HG03045 (cell line): ENCODE measurements at regions not wholly inside any gene's neighbourhood (a gene's known extent, or its start where the extent isn't known, plus 50 kb on each side); places are given as distances from the start of the nearest gene placed in this dataset.
"Not testable (repeated sequence)": the region's sequence is repeated elsewhere in the genome, so short reads cannot be mapped to it uniquely, and the experiment has no call there.

ENCODE experiments used
- ATAC-seq: cut with Tn5 transposase; IDR thresholded peaks from one replicate; pipeline ENCODE4 v1.9.1; 2021; ENCODE audit warnings: mild to moderate bottlenecking, moderate library complexity; ENCODE audit not compliant: unreplicated experiment

- ATAC-seq = no peak
These were observed 496.3 kb downstream of the XPNPEP1 start for GRCh38 chr10:109426987-109427386.

- ATAC-seq = no peak
These were observed 504.5 kb downstream of the XPNPEP1 start for GRCh38 chr10:109418795-109419194.

GRCh38 chr10:109417803-109418202 is 505.5 kb downstream of the XPNPEP1 start:
- ATAC-seq = no peak

DNA sequence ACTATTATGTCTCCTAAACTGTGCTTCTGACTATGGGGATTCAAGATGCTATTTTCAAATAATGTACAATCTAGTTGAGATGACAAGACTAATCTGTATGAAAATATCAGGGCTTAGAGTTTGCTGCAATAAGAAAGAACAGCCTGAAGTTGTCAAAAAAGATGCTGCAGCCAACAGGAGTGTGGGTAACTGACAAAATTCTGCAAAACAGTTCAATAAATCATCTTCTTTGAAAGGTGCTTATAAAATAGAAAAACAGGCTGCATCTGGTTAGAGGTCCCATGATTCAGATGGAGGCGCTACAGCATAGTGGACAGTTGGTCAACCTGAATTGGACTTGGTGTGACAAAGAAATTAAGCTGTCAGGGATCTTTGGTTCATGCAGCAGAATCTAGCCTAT is 511.0 kb downstream of the XPNPEP1 start:
- ATAC-seq = no peak

- ATAC-seq = no peak
These were observed 511.4 kb downstream of the XPNPEP1 start for GRCh38 chr10:109411917-109412316.

GRCh38 chr10:109405338-109405737 is 518.0 kb downstream of the XPNPEP1 start:
- no peak for ATAC-seq

DNA sequence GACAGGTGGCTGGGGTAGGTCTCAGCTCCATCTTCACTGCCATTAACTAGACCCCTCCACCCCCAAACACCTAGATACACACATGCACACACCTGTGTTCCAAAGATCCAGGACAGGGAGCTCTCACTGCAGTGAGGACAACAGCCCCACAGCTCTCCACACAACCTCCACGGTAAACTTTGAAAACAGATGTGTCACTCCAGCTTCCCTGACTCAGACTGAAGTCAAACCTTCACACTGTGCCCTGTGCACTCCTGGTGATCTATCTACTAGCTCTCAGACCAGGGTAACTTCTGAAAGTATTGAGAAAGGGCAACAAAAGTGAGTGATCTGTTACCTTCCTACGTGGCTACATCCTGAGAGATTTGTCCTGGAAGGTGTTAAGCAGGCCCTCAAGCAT is 519.8 kb downstream of the XPNPEP1 start:
- no peak for ATAC-seq

DNA sequence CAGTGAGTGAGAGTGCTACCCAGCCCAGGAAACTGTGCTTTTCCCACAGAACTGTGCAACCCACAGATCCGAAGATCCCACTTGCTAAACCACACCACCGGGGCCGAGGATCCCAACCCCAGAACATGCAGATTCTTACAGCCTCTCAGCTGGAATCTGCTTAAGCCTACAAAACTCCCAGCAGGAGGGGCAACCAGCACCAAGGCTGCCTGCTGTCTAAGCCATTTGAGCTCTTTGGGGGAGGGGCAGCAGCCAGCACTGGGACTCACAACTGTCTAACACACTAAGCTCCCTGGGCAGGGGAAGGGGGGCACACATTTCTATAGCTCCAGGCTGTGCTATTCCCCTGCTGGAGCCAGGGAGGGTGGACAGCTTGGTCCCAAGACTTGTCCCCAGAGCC is 529.9 kb downstream of the XPNPEP1 start:
- ATAC-seq = no peak

GRCh38 chr10:109386921-109387320 is 536.4 kb downstream of the XPNPEP1 start:
- ATAC-seq = no peak

DNA sequence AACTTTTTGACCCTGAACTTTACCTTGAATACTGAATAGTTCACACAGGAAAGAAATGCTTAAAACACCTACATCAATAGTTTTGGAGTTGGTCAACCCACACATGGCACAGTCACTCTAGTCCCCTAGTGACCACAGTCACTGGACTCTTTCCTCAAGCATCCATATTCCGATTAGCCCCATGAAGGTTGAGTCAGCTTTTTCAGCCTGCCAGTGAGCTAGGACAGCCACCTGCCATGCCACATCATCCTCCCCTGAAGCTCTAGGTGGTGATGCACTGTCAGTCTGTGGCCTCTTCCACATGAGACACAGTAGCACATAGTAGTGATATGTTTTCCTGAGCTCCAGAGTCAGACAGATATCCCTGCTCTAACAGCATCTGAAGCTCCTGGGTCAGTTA is 537.2 kb downstream of the XPNPEP1 start:
- ATAC-seq = no peak

DNA sequence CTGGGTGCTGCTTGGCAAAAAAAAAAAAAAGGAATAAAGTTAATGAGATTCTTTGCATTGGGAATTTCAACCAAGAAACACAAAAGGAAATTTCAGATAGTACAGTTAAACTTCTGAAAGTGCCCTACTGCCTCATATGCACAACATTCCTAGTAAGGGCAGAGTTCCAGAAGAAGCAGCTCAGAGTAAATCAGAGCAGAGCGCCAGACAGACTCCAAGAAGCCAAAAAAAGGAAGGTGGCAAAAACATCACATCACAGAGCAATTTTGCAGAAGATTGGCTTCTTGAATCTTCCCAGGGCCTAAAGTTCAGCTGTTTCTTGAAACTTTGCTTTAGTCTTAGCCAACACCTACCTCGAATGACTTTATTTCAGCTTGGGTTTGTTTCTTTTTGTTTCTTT is 544.1 kb downstream of the XPNPEP1 start:
- no peak for ATAC-seq

GRCh38 chr10:109374215-109374614 is 549.1 kb downstream of the XPNPEP1 start:
- ATAC-seq = no peak

DNA sequence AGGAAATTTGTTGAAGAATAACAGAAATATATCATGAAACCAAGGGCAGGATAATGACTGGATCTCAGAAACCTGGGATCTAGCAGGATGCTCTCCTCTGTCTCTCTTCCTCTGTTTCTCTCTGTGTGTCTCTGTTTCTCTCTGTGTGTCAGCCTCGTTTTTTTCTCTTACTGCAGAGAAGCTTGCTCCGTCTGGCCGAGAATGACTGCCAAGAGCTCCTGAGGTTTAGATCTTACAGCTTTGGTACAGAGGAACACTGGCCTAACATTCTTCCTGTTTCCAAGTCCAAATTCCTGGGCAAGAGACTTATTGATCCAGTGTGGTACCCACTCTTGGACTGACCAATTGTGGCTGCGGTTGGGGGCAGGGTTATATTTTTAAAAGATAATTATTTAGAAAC is 564.0 kb downstream of the XPNPEP1 start:
- ATAC-seq = no peak

DNA sequence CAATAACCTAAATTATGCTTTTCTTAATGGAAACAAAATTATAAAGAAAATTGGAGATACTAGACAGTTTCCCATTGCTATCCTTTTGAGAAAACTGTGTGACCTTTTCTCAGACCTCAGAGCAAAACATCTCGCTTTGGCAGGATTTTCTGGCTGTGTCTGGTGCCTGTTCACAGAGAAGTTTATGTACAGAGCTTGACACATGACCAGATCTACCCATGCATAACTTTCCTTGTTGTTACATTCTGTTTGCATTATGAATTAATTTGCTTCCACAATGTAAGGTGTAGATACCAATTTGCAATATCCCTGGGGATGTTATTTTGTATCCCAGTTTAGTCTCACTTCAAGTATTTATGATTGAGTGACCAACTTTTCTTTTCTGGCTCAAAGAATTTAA is 565.0 kb downstream of the XPNPEP1 start:
- no peak for ATAC-seq

DNA sequence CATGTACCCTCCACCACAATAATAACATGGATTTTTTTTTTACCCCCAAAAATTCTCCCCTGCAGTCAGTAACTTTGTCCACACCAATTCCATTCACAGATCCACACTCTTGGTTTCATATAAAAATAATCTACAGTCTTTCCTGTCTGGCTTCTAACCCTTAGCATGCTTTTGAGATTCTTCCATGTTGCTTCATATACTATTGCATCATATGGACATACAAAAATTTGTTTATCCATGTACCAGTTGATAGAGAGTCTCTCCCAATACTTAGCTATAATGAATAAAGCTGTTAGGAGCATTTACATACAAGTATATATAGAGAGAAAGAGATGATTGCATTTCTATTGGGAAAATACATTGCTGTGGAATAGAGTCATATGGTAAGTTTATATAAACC is 575.0 kb downstream of the XPNPEP1 start:
- ATAC-seq = no peak

- ATAC-seq = no peak
These were observed 580.0 kb downstream of the XPNPEP1 start for GRCh38 chr10:109343293-109343692.

- ATAC-seq = no peak
These were observed 581.3 kb downstream of the XPNPEP1 start for GRCh38 chr10:109341986-109342385.

- ATAC-seq = no peak
These were observed 595.3 kb downstream of the XPNPEP1 start for GRCh38 chr10:109328001-109328400.

DNA sequence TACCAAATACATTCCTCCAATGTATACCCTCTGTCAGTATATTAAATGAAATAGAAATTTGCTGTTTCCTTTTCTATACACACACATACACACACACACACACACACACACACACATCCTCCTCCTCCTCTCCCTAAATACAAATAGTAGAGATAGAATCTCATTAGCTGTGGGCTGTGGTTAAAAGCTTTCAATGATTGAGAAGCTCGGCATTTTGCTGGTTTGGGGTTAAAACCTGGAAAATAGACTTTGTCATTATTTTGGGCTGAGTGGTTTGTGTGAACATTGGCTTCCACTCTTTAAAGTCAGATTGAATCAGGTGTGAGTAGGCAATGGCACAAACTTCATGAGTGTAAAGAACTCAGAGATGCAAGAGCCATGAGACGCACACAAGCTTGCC is 596.0 kb downstream of the XPNPEP1 start:
- ATAC-seq = no peak

- no peak for ATAC-seq
These were observed 598.6 kb downstream of the XPNPEP1 start for GRCh38 chr10:109324721-109325120.

DNA sequence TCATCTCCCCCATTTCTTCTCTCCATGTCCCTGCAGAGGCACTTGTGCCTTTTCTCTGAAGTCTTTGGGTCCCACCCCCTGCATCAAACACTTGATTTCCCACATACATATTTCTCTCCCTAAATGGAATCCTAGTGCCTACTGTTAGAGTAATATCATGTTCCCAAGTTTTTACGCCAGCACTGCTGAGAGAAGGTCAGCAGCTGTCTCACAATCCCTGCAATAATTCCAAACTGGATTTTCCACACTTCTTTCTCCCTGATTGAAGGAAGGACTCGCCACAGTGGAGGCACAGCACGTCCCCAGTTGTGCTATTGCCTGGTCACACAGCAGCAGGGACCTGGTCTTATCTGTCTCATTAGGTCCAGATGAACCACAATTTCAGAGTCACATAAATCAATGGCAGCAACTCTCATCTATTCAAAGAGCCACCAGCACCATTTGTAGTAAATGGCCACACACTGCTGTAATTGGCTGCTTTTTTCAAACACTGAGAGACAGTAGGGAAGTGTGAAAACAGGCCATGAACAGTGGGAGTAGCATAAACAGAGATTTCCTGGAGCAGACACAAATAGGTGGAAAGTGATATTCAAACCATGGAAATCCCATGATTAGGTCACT is 605.5 kb downstream of the XPNPEP1 start:
- ATAC-seq = no peak

DNA sequence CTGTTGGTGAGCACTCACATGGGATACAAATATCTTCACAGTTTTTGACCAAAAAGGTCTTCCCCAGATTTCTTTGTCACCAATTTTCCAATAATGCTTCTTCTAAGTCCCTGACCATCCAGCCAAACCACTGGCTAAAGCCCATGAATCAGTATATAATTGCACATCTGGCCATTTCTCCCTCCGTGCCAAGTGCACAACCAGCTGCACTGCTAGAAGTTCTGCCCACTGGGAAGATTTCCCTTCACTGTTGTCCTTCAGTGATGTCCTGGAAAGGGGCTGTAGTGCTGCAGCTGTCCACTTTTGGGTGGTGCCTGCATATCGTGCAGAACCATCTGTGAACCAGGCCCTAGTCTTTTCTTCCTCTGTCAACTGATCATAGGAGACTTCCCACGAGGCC is 609.3 kb downstream of the XPNPEP1 start:
- ATAC-seq = not testable (repeated sequence)

DNA sequence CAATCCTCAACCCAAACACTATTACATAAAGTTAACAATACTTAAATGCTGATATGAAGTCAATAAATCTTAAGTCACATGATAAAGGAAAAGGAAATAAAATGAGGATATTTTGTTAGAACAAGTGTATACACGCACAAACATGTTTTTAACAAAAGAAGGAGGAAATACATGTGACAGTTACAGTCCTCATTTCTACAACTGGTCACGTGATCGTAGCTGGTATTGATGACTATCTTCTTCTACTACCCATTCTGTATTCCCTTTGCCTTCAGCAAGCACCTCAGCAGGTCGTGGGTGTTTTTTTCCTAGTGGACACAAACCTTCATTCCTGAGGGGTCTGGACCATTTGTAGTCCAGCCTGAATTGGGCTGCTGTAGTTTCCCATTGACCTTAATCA is 610.8 kb downstream of the XPNPEP1 start:
- ATAC-seq = not testable (repeated sequence)
